ENCODE measurements at regions not wholly inside any gene's neighbourhood (a gene's known extent, or its start where the extent isn't known, plus 50 kb on each side); places are given as distances from the start of the nearest gene placed in this dataset.

DNA sequence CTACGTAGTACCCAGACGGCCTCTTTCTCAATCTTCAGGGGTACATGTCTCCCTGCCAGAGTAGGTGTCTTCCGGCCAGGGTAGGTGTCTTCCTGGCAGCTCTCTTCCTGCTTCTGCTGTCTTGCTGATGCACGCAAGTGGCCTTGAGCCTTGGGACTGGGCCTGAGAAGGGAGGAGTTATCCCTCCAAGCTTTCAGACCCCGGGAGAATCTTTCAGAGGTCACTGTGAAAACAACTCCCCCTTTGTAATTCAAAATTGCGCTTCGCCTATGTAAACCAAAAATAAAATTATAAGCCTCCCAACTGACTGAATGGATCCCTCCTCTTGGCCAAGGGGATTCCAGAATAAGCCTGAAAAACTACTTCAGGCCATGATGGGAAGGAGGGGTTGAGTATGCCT lies 87.3 kb upstream of the NUDT4 start:
- ChIA-PET POLR2A (ENCODE audit: unreplicated experiment) (no interaction called here), CTCF (no interaction called here)
- no peak overlapping the region for H2BK120ac ChIP-seq (ENCODE audit: low read depth, low read length)
- no peak overlapping the region for H3K14ac ChIP-seq (replicated peaks; ENCODE audit: low read depth, low read length)
- H3K9me3 ChIP-seq (ENCODE audit: control insufficient read depth, insufficient read depth, low read length): no peaks in the 10 kb centered on the region
- no peak overlapping the region for H2AFZ ChIP-seq (replicated peaks; ENCODE audit: low read length, poor library complexity)
- H4K5ac ChIP-seq (ENCODE audit: low read depth, low read length): no peak overlapping the region
- no peak overlapping the region for H3K18ac ChIP-seq (ENCODE audit: low read depth, low read length)
- no peak overlapping the region for H2AK9ac ChIP-seq (replicated peaks; ENCODE audit: low read depth, low read length, poor library complexity)
- dilution Hi-C loops (cut with HindIII; ENCODE audit: low sequenced_read_pairs, unreplicated experiment) (no loop called here), intact Hi-C loops (cut with micrococcal nuclease) (no loop called here), in situ Hi-C loops (cut with MboI; ENCODE audit: low sequenced_read_pairs) (no loop called here)
- no peak overlapping the region for H3K56ac ChIP-seq (ENCODE audit: extremely low read depth, insufficient read depth, low read length)
- H3K27ac ChIP-seq (ENCODE audit: insufficient read depth, low read length): no peak overlapping the region
- H4K20me1 ChIP-seq (ENCODE audit: insufficient read depth, low read length): no peaks in the 10 kb centered on the region
- no peak overlapping the region for H3K23ac ChIP-seq (ENCODE audit: low read depth, low read length)
- H3K4ac ChIP-seq (ENCODE audit: low read depth, low read length): no peak overlapping the region
- no peak for ATAC-seq (ENCODE audit: low read depth)
- BruUV-seq (replicated peaks): no TSS peak
- H3K36me3 ChIP-seq (ENCODE audit: control insufficient read depth, insufficient read depth, low read length): no peaks in the 10 kb centered on the region
- H2AK5ac ChIP-seq (ENCODE audit: low read depth, low read length): no peak overlapping the region
- H3K9ac ChIP-seq (ENCODE audit: low read depth, low read length): no peak overlapping the region
- no peaks in the 10 kb centered on the region for H3K9me1 ChIP-seq (ENCODE audit: insufficient read depth, low read length)
- WGBS, 2 experiments (ENCODE audit: extremely low coverage in 2 of 2, insufficient read length in 1 of 2): 80% methylated on average over 1 of the region's 7 CpGs; no CpG with 5 or more reads in 1 of the 2 experiments
- no peak for DNase-seq
- no peak overlapping the region for H4K8ac ChIP-seq (ENCODE audit: low read depth in 2 of 2, low read length in 2 of 2)
- no peak overlapping the region for H2BK5ac ChIP-seq (ENCODE audit: low read depth, low read length, poor library complexity, severe bottlenecking)
- no peak overlapping the region for H2BK20ac ChIP-seq (ENCODE audit: low read depth, low read length)
- no peak overlapping the region for H3K4me2 ChIP-seq (ENCODE audit: low read depth, low read length)
- no peak overlapping the region for H4K91ac ChIP-seq (ENCODE audit: insufficient read depth, low read depth, low read length)
- no peaks in the 10 kb centered on the region for H3K79me1 ChIP-seq (ENCODE audit: low read depth in 1 of 2, low read length in 2 of 2)
- TF ChIP-seq CEBPB (IDR thresholded peaks at IDR 0.05; ENCODE audit: low read depth, low read length) (no peak), FOS (IDR thresholded peaks at IDR 0.05; ENCODE audit: low read depth, low read length) (no peak), RAD21 (IDR thresholded peaks at IDR 0.05; ENCODE audit: low read length) (no peak)
- no peaks in the 10 kb centered on the region for H3K4me1 ChIP-seq (ENCODE audit: control insufficient read depth, insufficient read depth, low read length)
- H2BK15ac ChIP-seq (ENCODE audit: low read depth, low read length): no peak overlapping the region
- H3K4me3 ChIP-seq (ENCODE audit: insufficient read depth, low read depth, low read length): no peak overlapping the region
- H3K27me3 ChIP-seq (ENCODE audit: control insufficient read depth, insufficient read depth, low read length): no peaks in the 10 kb centered on the region

Measured in IMR-90 (cell line).